HG02588 (cell line): ENCODE measurements at regions not wholly inside any gene's neighbourhood (a gene's known extent, or its start where the extent isn't known, plus 50 kb on each side); places are given as distances from the start of the nearest gene placed in this dataset.
"Not testable (repeated sequence)": the region's sequence is repeated elsewhere in the genome, so short reads cannot be mapped to it uniquely, and the experiment has no call there.

Experiments
- ATAC-seq: cut with Tn5 transposase; IDR thresholded peaks from one replicate; pipeline ENCODE4 v1.9.1; 2021; ENCODE audit warnings: mild to moderate bottlenecking, moderate library complexity; ENCODE audit not compliant: unreplicated experiment

- ATAC-seq, result no peak
Observed at GRCh38 chr21:35713914-35714313, 346.4 kb downstream of the SETD4 start.

- ATAC-seq, result no peak
Observed at GRCh38 chr21:35711661-35712060, 348.7 kb downstream of the SETD4 start.

GRCh38 chr21:35711213-35711612 lies 349.1 kb downstream of the SETD4 start:
- no peak for ATAC-seq

- not testable (repeated sequence) for ATAC-seq
Observed at GRCh38 chr21:35709990-35710389, 350.3 kb downstream of the SETD4 start.

GRCh38 chr21:35705888-35706287 lies 354.4 kb downstream of the SETD4 start:
- ATAC-seq, result no peak

- no peak for ATAC-seq
Observed at GRCh38 chr21:35705237-35705887, 355.0 kb downstream of the SETD4 start.

- ATAC-seq, result no peak
Observed at GRCh38 chr21:35703704-35704103, 356.6 kb downstream of the SETD4 start.

GRCh38 chr21:35699361-35699760 lies 361.0 kb downstream of the SETD4 start:
- ATAC-seq, result no peak

GRCh38 chr21:35697321-35697808 lies 363.0 kb downstream of the SETD4 start:
- ATAC-seq, result no peak

- ATAC-seq, result no peak
Observed at GRCh38 chr21:35696644-35697043, 363.7 kb downstream of the SETD4 start.

GRCh38 chr21:35692311-35692710 lies 368.0 kb downstream of the SETD4 start:
- no peak for ATAC-seq

GRCh38 chr21:35690436-35690835 lies 369.9 kb downstream of the SETD4 start:
- ATAC-seq, result no peak

- no peak for ATAC-seq
Observed at GRCh38 chr21:35686156-35686555, 374.2 kb downstream of the SETD4 start.

GRCh38 chr21:35683664-35684304 lies 376.5 kb downstream of the SETD4 start:
- no peak for ATAC-seq

GRCh38 chr21:35682904-35683549 lies 377.3 kb downstream of the SETD4 start:
- no peak for ATAC-seq

GRCh38 chr21:35681946-35682345 lies 378.4 kb downstream of the SETD4 start:
- ATAC-seq, result no peak

GRCh38 chr21:35679076-35679475 lies 381.2 kb downstream of the SETD4 start:
- no peak for ATAC-seq

GRCh38 chr21:35678393-35678792 lies 381.9 kb downstream of the SETD4 start:
- ATAC-seq, result no peak

- ATAC-seq, result no peak
Observed at GRCh38 chr21:35677298-35677841, 383.0 kb downstream of the SETD4 start.

GRCh38 chr21:35674895-35675470 lies 385.3 kb downstream of the SETD4 start:
- no peak for ATAC-seq

- ATAC-seq, result no peak
Observed at GRCh38 chr21:35674091-35674671, 386.1 kb downstream of the SETD4 start.
